Natural killer cell (primary cell): ENCODE measurements at regions not wholly inside any gene's neighbourhood (a gene's known extent, or its start where the extent isn't known, plus 50 kb on each side); places are given as distances from the start of the nearest gene placed in this dataset.
"Not testable (repeated sequence)": the region's sequence is repeated elsewhere in the genome, so short reads cannot be mapped to it uniquely, and the experiment has no call there.

Experiments
- ATAC-seq, 3 donors: fragments of 150-1000 bp in 2 of 3; fragments of 200-7000 bp in 1 of 3; cut with Tn5 transposase; 1 replicate in 1 of 3; 2 replicates in 2 of 3; pipeline ENCODE4 v1.10.0; 2021; ENCODE audit warnings: mild to moderate bottlenecking in 2 of 3, moderate library complexity in 2 of 3
- DNase-seq, 2 donors: peaks; one replicate each; pipeline versions ENCODE4 v3.0.0 to v3.0.0-alpha.2; 2013 to 2021; ENCODE audit warnings: mixed read lengths in 1 of 2
- H3K27ac ChIP-seq: one replicate; pipeline ENCODE4 v1.5.1; 2013; ENCODE audit warnings: mild to moderate bottlenecking, low read length
- H3K27me3 ChIP-seq: one replicate; pipeline ENCODE4 v1.6.1; 2013; ENCODE audit warnings: low read length; ENCODE audit not compliant: control insufficient read depth, insufficient read depth
- H3K36me3 ChIP-seq: one replicate; pipeline ENCODE4 v1.6.1; 2013; ENCODE audit warnings: low read length; ENCODE audit not compliant: control insufficient read depth, insufficient read depth
- H3K4me1 ChIP-seq: one replicate; pipeline ENCODE4 v1.6.1; 2013; ENCODE audit warnings: low read length; ENCODE audit not compliant: control insufficient read depth, insufficient read depth
- H3K4me3 ChIP-seq: one replicate; pipeline ENCODE4 v1.5.1; 2013; ENCODE audit warnings: low read length
- H3K9me3 ChIP-seq: one replicate; pipeline ENCODE4 v1.6.1; 2013; ENCODE audit warnings: low read length; ENCODE audit not compliant: control insufficient read depth, insufficient read depth
- H3K27ac Mint-ChIP-seq, 2 donors: one replicate each; pipeline ENCODE4 v1.8.0; 2022; ENCODE audit warnings: mild to moderate bottlenecking in 2 of 2, mixed read lengths in 2 of 2, moderate library complexity in 1 of 2
- H3K27me3 Mint-ChIP-seq, 2 donors: one replicate each; pipeline ENCODE4 v1.8.0; 2022; ENCODE audit warnings: low read depth in 2 of 2, mixed read lengths in 2 of 2
- H3K36me3 Mint-ChIP-seq: one replicate; pipeline ENCODE4 v1.8.0; 2022; ENCODE audit warnings: mixed read lengths
- H3K4me1 Mint-ChIP-seq, 2 donors: one replicate each; pipeline ENCODE4 v1.8.0; 2022; ENCODE audit warnings: mixed read lengths in 2 of 2
- H3K4me3 Mint-ChIP-seq: one replicate; pipeline ENCODE4 v1.8.0; 2022; ENCODE audit warnings: mild to moderate bottlenecking, moderate library complexity, mixed read lengths
- H3K9me3 Mint-ChIP-seq, 2 donors: one replicate each; pipeline ENCODE4 v1.8.0; 2022; ENCODE audit warnings: mixed read lengths in 2 of 2
- WGBS: methylation state at CpG from one replicate; pipeline ENCODE4 v1.1.7; 2013; ENCODE audit warnings: missing lambda C conversion rate; ENCODE audit not compliant: insufficient coverage; 5-methylcytosine and 5-hydroxymethylcytosine counted together
- intact Hi-C: fragments of 100-400 bp; cut with micrococcal nuclease; formaldehyde crosslinking; loops from one replicate; pipeline ENCODE4 v1.14.2; 2022
- TF ChIP-seq, protein P1 (sequence below): fragments of 200-600 bp; IDR thresholded peaks from one replicate; pipeline ENCODE4 v1.8.0; 2022; ENCODE audit warnings: antibody characterized with exemption

DNA sequence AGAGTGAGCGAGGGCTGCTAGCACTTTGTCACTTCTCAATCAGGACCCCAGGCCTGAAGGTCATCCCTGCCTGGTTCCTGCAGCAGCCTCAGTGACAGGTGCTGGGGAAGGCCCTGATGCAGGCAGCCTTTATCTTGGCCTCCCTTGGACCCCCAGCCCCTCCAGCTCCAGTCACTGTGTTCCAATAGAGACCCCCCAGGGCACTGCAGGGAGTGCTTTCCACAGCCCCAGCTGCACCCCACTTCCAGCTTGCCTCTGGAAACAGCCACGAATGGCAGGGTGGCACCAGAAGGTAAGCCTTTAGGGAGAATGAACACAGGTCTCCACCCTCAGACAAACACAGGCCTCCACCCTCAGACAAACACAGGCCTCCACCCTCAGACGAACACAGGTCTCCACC lies 241.6 kb upstream of the SGCG start:
- intact Hi-C loops, result no loop called here
- Histone ChIP-seq H3K36me3 (no peaks in the 10 kb centered on the region), H3K4me1 (no peaks in the 10 kb centered on the region), H3K4me3 (no peak overlapping the region), H3K27me3 (no peaks in the 10 kb centered on the region), H3K27ac (no peak overlapping the region), H3K9me3 (no peaks in the 10 kb centered on the region)
- DNase-seq, result no peak
- Mint-ChIP-seq H3K27ac (no peak overlapping the region), H3K4me3 (no peak overlapping the region), H3K4me1 (no peaks in the 10 kb centered on the region), H3K36me3 (no peaks in the 10 kb centered on the region), H3K9me3 (no peaks in the 10 kb centered on the region), H3K27me3 (no peaks in the 10 kb centered on the region)
- WGBS, result 77% methylated on average over 3 of the region's 3 CpGs
- ATAC-seq, result no peak
- TF ChIP-seq, protein P1, sequence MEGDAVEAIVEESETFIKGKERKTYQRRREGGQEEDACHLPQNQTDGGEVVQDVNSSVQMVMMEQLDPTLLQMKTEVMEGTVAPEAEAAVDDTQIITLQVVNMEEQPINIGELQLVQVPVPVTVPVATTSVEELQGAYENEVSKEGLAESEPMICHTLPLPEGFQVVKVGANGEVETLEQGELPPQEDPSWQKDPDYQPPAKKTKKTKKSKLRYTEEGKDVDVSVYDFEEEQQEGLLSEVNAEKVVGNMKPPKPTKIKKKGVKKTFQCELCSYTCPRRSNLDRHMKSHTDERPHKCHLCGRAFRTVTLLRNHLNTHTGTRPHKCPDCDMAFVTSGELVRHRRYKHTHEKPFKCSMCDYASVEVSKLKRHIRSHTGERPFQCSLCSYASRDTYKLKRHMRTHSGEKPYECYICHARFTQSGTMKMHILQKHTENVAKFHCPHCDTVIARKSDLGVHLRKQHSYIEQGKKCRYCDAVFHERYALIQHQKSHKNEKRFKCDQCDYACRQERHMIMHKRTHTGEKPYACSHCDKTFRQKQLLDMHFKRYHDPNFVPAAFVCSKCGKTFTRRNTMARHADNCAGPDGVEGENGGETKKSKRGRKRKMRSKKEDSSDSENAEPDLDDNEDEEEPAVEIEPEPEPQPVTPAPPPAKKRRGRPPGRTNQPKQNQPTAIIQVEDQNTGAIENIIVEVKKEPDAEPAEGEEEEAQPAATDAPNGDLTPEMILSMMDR, result no peak

DNA sequence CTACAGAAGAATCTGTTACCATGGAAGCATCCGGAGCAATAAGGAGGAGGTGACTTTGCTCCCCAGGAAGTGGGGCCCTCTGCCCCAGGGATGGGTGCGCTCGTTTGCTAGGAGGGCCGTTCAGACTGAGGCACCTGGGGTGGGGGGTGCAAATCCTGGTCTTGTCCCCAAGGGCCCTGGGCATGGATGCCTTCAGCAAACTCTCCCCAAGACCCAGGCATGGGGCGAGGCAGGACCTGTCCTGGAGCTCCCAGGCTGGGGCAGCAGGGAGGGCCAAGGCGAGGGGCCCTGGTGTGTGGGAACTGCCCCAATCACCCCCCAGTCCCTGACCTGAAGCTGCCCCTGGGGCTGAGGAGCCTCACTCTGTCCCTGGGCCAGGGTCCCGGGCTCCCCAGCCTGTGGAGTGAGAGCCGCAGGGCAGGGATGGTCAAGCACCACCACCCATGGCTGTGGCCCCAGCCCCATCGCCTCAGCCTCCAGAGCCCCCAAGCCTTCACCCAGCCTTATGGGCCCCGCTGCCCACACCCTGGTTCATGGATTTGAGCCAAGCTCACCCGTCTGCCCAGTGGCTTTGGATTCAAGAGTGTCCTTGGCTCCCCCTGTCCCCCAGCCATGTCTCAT lies 240.6 kb upstream of the SGCG start:
- TF ChIP-seq, protein P1, result no peak
- Mint-ChIP-seq H3K9me3 (peaks cover 0 to 3% of the 10 kb centered on the region in 2 donors), H3K27me3 (no peaks in the 10 kb centered on the region), H3K4me1 (no peaks in the 10 kb centered on the region), H3K27ac (no peak overlapping the region), H3K4me3 (no peak overlapping the region), H3K36me3 (no peaks in the 10 kb centered on the region)
- DNase-seq, result no peak
- ATAC-seq, result no peak
- WGBS, result 90% methylated on average over 11 of the region's 11 CpGs
- H3K9me3 ChIP-seq, result no peaks in the 10 kb centered on the region
- H3K4me3 ChIP-seq, result no peak overlapping the region
- H3K27me3 ChIP-seq, result no peaks in the 10 kb centered on the region
- intact Hi-C loops, result no loop called here
- H3K27ac ChIP-seq, result no peak overlapping the region
- no peaks in the 10 kb centered on the region for H3K36me3 ChIP-seq
- H3K4me1 ChIP-seq, result no peaks in the 10 kb centered on the region

DNA sequence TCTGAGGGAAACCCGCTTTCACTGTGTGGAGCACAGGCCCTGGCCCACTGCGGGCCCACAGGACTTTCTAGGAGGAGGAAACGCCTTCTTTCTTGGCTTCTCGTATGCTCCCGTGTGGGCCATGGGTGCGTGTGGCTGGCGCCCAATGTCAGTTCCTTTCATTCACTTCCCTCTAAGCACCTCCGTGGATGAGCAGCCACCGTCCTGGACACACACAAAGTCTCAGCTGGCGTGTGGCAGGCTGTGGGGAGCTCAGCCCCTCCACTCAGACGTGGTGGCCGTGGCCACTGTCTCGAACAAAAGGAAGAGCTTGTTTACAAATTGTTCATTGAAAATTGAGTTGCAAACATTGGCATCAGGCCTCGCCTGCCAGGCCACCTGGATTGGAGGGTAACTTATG lies 240.0 kb upstream of the SGCG start:
- intact Hi-C loops, result no loop called here
- Mint-ChIP-seq H3K36me3 (no peaks in the 10 kb centered on the region), H3K4me1 (no peaks in the 10 kb centered on the region), H3K9me3 (peaks cover 0 to 3% of the 10 kb centered on the region in 2 donors), H3K27ac (no peak overlapping the region), H3K4me3 (no peak overlapping the region), H3K27me3 (no peaks in the 10 kb centered on the region)
- DNase-seq, result no peak
- Histone ChIP-seq H3K4me1 (no peaks in the 10 kb centered on the region), H3K9me3 (no peaks in the 10 kb centered on the region), H3K27me3 (no peaks in the 10 kb centered on the region), H3K4me3 (no peak overlapping the region), H3K27ac (no peak overlapping the region), H3K36me3 (no peaks in the 10 kb centered on the region)
- TF ChIP-seq, protein P1, result no peak
- no peak for ATAC-seq
- WGBS, result 86% methylated on average over 13 of the region's 14 CpGs

DNA sequence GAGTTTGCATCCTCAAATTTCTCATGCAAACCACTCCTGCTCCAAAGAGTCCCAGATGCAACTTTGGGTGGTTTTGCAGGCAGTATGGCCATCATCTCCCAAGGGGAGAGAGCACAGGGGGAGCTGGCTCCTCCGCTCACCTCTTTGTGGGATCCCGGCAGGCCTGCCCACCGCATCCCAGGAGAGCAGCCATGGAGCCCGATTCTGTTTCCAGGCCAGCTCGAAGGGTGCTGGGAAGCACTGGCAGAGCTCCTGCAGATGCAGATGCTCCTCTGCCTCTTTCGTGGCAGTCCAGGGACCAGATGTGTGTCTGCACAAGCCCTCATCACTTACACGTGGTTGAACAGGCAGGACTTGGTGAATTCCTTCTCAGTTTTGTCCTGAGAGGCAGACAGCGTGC lies 239.3 kb upstream of the SGCG start:
- H3K27ac Mint-ChIP-seq, H3K36me3 Mint-ChIP-seq, H3K4me3 ChIP-seq, ATAC-seq, H3K9me3 ChIP-seq, H3K9me3 Mint-ChIP-seq, H3K27me3 ChIP-seq, H3K4me1 Mint-ChIP-seq, H3K36me3 ChIP-seq, H3K27ac ChIP-seq, H3K4me3 Mint-ChIP-seq, H3K27me3 Mint-ChIP-seq, intact Hi-C loops, DNase-seq, H3K4me1 ChIP-seq: not testable (repeated sequence)
- WGBS, result 80% methylated on average over 6 of the region's 8 CpGs

DNA sequence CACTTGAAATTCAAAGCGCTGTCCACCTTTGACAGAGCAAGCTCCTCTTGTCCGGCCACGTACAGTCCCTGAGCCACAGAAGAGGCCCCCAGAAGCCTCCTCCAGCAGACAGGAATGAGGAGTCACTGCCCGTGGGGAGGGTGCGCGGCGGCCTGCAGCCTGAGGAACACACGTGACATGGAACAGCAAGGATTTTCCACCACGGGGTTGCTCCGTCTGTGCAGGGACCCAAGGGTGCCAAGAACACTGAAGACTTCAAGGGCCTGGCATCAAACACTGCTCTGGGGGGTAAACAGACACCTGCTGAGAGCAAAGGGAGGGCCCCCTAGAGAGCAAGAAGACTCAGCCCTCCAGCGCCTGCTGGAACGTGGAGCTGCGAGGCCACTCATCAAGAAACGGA lies 237.9 kb upstream of the SGCG start:
- WGBS, result 91% methylated on average over 13 of the region's 14 CpGs
- intact Hi-C loops, H3K4me1 Mint-ChIP-seq, H3K4me1 ChIP-seq, H3K36me3 ChIP-seq, H3K4me3 ChIP-seq, H3K36me3 Mint-ChIP-seq, H3K4me3 Mint-ChIP-seq, ATAC-seq, DNase-seq, H3K27me3 Mint-ChIP-seq, H3K9me3 ChIP-seq, H3K27me3 ChIP-seq, H3K27ac ChIP-seq, H3K27ac Mint-ChIP-seq, H3K9me3 Mint-ChIP-seq: not testable (repeated sequence)
